Epithelial cell of proximal tubule (primary cell): ENCODE measurements at regions not wholly inside any gene's neighbourhood (a gene's known extent, or its start where the extent isn't known, plus 50 kb on each side); places are given as distances from the start of the nearest gene placed in this dataset.

Experiments
- DNase-seq: peaks from one replicate; pipeline ENCODE4 v3.0.0-alpha.2; 2011; ENCODE audit warnings: low read depth
- H3K4me3 ChIP-seq: 2 replicates; pipeline ENCODE4 v1.5.1; 2011; ENCODE audit warnings: low read depth, mild to moderate bottlenecking, low read length
- TF ChIP-seq, protein P1 (sequence below): conservative IDR thresholded peaks from 2 replicates; pipeline ENCODE4 v1.5.1; 2012; ENCODE audit warnings: low read depth, mild to moderate bottlenecking, low read length

DNA sequence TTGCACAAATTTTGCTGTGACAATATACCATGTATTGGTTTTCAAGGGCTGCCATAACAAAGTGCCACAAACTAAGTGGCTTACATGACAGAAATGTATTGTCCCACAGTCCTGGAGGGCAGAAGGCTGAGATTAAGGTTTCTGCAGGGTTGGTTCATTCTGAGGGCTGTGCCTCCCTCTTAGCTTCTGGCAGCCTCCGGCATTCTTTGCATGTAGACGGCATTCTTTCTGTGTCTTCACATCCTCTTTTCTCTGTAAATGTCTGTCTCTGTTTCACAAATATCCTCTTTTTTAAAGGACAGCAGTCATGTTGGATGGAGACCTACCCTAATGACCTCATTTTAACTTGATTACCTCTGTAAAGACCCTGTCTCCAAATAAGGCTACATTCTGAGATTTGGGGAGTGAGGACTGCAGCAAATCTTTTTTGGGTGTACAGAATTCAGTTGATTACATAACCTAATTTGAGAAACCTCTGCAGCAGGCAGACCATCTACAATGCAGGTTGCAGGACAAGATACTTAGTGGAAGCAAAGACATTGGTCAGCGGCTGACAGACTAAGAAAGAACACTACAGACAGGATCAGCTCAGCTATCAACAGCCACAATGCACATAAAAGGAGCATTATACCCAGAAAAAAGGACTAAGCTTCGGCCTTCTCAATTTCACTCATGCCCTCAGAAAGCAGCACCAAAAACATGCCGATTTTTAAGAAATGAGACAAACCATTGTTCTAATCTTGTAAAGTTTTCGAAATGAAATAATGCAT is 84.6 kb upstream of the FAM3C start:
- no peak overlapping the region for H3K4me3 ChIP-seq
- DNase-seq = no peak
- TF ChIP-seq, protein P1, sequence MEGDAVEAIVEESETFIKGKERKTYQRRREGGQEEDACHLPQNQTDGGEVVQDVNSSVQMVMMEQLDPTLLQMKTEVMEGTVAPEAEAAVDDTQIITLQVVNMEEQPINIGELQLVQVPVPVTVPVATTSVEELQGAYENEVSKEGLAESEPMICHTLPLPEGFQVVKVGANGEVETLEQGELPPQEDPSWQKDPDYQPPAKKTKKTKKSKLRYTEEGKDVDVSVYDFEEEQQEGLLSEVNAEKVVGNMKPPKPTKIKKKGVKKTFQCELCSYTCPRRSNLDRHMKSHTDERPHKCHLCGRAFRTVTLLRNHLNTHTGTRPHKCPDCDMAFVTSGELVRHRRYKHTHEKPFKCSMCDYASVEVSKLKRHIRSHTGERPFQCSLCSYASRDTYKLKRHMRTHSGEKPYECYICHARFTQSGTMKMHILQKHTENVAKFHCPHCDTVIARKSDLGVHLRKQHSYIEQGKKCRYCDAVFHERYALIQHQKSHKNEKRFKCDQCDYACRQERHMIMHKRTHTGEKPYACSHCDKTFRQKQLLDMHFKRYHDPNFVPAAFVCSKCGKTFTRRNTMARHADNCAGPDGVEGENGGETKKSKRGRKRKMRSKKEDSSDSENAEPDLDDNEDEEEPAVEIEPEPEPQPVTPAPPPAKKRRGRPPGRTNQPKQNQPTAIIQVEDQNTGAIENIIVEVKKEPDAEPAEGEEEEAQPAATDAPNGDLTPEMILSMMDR = no peak

DNA sequence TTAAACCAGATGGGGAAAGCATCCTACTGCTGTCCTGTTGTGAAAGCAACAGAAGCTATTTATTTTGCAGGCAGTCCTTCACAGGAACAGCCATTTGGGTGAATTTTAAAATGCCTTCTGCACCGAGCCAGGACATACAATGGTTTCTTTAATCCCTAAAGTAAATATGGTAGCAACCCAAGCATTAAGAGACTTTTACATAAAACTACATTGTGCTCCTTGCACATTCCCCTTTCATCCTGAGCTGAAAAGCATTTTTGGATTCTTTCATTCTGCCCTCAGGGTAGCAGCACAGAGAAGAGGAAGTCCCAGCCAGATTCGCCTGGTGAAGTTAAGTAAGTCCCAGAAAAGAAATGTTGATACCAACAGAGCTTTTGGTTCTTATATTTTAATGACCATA is 84.0 kb upstream of the FAM3C start:
- DNase-seq = no peak
- TF ChIP-seq, protein P1 = no peak
- H3K4me3 ChIP-seq = no peak overlapping the region

DNA sequence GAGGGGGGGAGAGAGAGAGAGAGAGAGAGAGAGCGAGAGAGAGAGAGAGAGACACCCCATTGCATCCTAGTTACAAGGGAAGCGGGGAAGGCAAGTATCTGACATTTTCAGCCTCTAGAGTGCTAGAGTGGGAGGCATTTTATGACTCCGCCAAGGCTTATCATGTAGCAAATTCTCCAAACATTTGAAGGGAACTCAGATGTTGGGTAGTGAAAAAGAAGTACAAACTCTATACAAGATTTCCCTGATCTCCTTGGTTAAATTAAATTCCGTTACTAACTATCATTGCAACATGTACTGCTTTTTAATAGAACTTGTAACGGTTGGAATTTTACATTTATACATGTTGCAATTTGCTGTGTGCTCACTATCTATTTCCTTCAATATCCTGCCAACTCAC is 83.4 kb upstream of the FAM3C start:
- no peak for DNase-seq
- TF ChIP-seq, protein P1 = no peak
- no peak overlapping the region for H3K4me3 ChIP-seq

DNA sequence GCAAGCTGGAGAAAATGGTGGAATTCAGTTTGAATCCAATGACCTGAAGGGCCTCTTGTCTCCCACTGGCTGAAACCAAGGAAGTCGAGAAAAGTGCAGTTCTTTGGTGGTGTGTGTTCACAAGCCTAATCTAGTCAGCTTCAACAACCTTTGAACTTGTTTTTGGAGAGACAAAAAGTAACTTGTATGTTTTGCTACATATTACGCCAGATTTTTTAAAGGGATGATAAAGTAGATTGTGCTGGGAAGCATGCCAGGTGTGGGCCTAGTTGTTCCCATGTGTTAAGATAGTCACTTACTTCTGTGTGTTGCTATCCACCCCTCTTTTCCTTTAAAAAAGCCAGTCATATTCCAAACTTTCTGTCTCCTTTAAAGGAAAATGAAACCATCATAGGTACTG is 79.7 kb upstream of the FAM3C start:
- H3K4me3 ChIP-seq = no peak overlapping the region
- DNase-seq = no peak
- TF ChIP-seq, protein P1 = no peak

DNA sequence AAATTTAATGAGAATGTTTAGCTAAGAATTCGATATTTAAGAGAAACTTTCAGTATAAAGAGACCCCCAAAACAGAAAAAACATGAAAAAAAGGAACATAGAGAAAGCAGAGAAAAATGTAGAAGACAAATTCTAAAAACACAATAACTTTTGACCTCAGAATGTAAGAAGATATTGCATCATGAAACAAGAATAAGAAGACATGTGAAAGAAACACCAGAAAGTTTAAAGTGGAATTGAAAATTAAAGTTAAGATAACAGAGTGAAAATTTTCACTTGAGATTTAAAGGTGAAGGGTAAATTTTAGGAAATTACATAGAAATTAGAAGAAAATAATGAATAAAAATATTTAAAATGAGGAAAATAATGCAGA is 78.2 kb upstream of the FAM3C start:
- H3K4me3 ChIP-seq = no peak overlapping the region
- DNase-seq = no peak
- TF ChIP-seq, protein P1 = no peak

DNA sequence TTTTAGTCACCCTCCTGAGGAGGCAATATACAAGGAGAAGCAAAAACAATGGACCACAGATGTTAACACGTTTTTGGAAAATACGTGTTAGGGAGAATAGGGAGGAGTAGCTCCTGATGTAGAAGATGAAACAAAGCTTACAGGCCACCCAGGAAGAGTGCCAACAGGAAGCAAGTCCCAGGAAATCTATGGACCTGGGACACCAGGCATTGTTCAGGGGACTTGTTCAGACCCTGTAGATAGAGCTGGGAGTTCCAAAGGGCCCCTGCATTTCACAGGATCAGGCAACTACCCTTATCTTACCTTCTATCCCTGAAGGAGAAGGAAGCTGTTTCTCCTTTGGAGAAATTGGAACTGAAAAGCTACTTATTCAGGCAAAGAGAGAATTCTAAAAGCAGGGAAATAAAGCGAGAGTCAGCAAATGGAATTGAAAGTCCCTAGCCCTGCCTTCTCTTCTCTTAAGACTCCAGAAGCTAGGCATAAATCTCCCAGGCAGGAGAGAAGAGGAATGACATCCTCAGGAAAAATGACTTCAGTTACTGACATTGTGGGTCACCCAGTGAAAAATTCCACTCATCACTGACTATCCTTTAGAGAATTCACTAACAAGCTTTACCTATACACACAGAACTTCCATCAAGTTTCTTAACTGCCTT is 77.7 kb upstream of the FAM3C start:
- DNase-seq = no peak
- TF ChIP-seq, protein P1 = no peak
- no peak overlapping the region for H3K4me3 ChIP-seq

DNA sequence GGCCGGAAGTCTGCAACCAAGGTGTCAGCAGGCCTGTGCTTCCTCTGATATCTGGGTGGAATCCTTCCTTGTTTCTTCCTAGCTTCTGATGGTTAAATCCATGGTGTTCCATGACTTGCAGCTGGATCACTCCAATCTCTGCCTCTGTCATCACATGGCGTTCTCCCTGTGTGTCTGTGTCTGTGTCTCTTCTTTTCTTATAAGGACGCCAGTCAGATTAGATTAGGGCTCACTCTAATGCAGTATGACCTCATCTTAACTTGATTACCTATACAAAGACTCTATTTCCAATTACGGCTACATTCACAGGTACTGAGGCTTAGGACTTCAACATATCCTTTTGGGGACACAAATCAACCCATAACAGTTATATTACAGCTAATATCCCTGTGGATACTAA is 70.3 kb upstream of the FAM3C start:
- no peak overlapping the region for H3K4me3 ChIP-seq
- TF ChIP-seq, protein P1 = no peak
- no peak for DNase-seq
